AG04450 (cell line): ENCODE measurements at regions not wholly inside any gene's neighbourhood (a gene's known extent, or its start where the extent isn't known, plus 50 kb on each side); places are given as distances from the start of the nearest gene placed in this dataset.

Experiments used
- CTCF ChIA-PET: fragments of 300-600, 350-600 bp; formaldehyde crosslinking; extraction: SDS; loops from one replicate; lab custom pipeline; 2022; ENCODE audit warnings: antibody characterized with exemption, inconsistent platforms; lab: Charles Lee
- POLR2A ChIA-PET: fragments of 350-600 bp; formaldehyde crosslinking; extraction: SDS; loops from one replicate; lab custom pipeline; 2021; ENCODE audit warnings: antibody characterized with exemption, inconsistent platforms; lab: Yijun Ruan, JAX
- DNase-seq: peaks from one replicate; pipeline ENCODE4 v3.0.0-alpha.2; 2011; ENCODE audit warnings: low read depth, low spot score
- H3K27ac ChIP-seq: one replicate; pipeline ENCODE4 v1.5.1; 2012; ENCODE audit warnings: low read depth, low read length, control low read depth
- H3K27me3 ChIP-seq: one replicate; pipeline ENCODE4 v1.6.0; 2012; ENCODE audit warnings: low read length; ENCODE audit not compliant: control insufficient read depth, insufficient read depth
- H3K4me3 ChIP-seq: 2 replicates; pipeline ENCODE4 v1.5.1; 2011; ENCODE audit warnings: mild to moderate bottlenecking, low read depth, low read length, control low read depth
- H3K9me3 ChIP-seq: 2 replicates; pipeline ENCODE4 v1.5.1; 2012; ENCODE audit warnings: low read length; ENCODE audit not compliant: control insufficient read depth, insufficient read depth
- TF ChIP-seq, protein P1 (sequence below): IDR thresholded peaks from 2 replicates; pipeline ENCODE4 v1.5.1; 2011; ENCODE audit warnings: low read depth, low read length, control low read depth, inconsistent platforms

DNA sequence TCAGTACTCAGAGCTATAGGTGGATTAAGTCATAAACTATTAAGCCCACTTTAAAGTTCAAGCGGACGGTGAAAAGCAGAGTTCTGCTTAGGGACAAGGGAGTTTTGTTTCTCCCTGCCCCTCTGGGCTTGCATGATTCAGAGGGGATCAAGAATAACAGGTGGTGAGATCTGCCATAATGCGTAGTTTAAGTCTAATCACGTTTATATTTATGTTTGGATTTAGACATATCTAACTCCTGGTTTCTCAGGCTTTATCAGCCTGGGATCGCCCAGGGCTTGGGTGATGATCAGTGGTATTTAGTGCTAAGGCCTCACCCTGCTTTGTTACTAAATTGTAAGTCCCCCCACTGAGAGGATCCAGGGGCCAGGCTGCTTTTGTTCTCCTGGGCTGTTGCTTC lies 335.4 kb upstream of the NRP1 start:
- TF ChIP-seq, protein P1, sequence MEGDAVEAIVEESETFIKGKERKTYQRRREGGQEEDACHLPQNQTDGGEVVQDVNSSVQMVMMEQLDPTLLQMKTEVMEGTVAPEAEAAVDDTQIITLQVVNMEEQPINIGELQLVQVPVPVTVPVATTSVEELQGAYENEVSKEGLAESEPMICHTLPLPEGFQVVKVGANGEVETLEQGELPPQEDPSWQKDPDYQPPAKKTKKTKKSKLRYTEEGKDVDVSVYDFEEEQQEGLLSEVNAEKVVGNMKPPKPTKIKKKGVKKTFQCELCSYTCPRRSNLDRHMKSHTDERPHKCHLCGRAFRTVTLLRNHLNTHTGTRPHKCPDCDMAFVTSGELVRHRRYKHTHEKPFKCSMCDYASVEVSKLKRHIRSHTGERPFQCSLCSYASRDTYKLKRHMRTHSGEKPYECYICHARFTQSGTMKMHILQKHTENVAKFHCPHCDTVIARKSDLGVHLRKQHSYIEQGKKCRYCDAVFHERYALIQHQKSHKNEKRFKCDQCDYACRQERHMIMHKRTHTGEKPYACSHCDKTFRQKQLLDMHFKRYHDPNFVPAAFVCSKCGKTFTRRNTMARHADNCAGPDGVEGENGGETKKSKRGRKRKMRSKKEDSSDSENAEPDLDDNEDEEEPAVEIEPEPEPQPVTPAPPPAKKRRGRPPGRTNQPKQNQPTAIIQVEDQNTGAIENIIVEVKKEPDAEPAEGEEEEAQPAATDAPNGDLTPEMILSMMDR, result no peak
- Histone ChIP-seq H3K27me3 (no peaks in the 10 kb centered on the region), H3K4me3 (no peak overlapping the region), H3K27ac (no peak overlapping the region), H3K9me3 (no peaks in the 10 kb centered on the region)
- ChIA-PET POLR2A (no interaction called here), CTCF (no interaction called here)
- DNase-seq, result no peak

DNA sequence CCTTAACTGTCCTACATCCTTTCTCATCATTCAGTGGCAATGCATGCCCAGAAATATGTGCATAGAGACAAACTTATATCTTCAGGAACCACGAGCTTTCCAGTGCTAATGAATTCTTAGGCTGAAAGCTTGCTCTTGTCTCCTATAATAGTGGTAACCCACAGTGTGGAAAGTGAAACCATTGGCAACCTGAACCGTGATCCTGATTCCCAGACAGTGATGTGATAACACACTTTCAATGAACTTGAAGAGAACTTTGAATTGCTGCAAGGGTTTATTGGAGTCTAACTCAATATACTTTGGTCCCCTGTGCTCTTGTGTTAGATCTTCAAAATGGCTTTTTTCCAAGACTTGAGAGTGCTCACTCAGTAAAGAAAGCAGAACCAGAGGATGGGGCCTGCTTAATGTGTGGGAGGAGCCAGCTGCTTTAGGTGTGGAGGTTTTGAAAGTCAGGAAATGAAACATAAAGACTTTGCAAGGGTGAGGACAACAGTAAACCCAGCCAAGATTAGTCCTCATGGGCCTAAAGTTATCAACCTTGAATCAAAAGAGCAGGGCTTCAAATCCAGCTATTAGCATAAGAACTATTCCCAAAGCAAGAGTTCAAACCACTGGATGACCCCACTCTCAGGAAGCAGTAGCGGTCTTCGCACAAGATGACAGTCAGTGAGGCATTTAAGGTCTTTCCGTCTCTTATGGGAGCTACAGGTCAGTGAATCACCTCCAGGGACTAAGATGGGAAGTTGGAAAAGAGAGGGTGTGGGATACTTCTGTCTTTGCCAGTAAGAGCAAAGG lies 332.4 kb upstream of the NRP1 start:
- Histone ChIP-seq H3K27me3 (no peaks in the 10 kb centered on the region), H3K4me3 (no peak overlapping the region), H3K27ac (no peak overlapping the region), H3K9me3 (peaks cover 3% of the 10 kb centered on the region)
- ChIA-PET POLR2A (no interaction called here), CTCF (no interaction called here)
- no peak for DNase-seq
- TF ChIP-seq, protein P1, result no peak

DNA sequence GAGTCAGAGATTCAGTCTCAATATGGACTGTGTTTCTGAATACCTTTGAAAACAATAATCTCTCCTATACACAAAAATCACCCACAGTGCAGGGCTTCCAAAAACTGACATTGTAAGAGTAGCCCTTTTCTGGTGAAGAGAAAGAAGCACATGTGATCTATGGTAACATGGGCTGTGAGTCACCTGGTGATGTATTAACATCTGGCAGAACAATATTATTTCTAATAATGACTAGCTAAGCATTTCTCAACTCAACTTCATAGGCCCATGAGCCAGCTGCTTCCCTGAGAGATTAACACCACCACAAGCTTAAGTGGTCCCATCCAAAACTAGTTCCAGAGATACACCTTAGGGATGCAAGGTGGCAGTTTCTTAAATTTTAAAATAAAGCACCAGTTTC lies 331.0 kb upstream of the NRP1 start:
- DNase-seq, result no peak
- H3K4me3 ChIP-seq, result no peak overlapping the region
- POLR2A ChIA-PET, result no interaction called here
- peaks cover 3% of the 10 kb centered on the region for H3K9me3 ChIP-seq
- no peaks in the 10 kb centered on the region for H3K27me3 ChIP-seq
- TF ChIP-seq, protein P1, result no peak
- CTCF ChIA-PET, result no interaction called here
- H3K27ac ChIP-seq, result no peak overlapping the region

DNA sequence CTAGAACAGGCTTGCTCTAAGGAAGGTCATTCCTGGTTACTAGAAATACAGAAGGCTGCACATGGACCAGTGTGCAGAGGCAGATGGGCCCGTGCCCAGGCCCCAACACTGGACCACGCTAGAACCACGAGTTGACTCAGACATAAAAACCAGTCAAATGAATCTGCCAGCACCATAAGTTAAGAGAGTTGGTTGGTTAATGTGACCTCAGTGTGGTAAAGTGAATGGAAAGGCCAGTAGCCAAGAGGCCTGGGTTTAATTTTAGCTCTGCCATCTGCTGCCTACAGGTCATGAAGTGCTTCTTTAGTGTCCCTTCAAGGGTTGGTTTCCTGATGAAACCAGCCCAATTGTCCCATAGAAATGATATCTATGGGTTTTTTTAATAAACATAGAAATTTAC lies 329.6 kb upstream of the NRP1 start:
- H3K27me3 ChIP-seq, result no peaks in the 10 kb centered on the region
- TF ChIP-seq, protein P1, result no peak
- DNase-seq, result no peak
- POLR2A ChIA-PET, result no interaction called here
- H3K9me3 ChIP-seq, result peaks cover 3% of the 10 kb centered on the region
- CTCF ChIA-PET, result no interaction called here
- no peak overlapping the region for H3K27ac ChIP-seq
- H3K4me3 ChIP-seq, result no peak overlapping the region

DNA sequence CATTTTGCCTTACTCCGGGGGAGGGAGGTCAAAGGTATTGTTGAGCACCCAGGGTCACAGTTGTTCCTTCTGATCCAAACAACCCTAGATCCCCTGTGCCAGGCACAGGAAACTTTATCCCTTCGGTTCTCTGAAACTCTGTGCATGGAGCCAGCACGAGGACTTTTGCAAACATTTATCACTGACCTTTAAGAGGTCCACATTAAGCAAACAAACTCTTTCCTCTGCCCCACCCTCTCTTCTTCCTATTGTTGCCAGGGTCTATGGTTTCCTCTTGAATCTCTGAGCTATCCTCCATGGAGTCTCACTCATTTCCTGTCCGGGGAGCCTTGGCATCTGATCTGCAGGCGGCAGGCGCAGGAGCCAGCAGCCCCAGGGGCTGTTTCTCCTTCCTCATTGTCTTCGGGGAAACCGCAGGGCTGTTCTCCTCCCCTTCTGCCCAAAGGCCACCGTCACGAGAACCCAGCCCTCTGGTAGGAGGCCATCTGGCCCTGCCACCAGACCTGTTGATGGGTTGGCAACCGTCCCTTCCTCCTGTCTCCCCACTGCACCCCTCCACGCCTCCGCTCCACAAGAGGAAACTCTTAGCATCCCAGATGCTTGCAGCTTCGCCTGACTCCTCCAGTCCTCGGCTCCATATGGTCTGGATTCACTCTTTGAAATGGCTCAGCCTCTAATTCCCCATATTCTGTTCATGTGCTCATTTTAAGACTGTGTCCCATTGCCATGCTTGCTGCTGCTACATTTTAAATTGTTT lies 327.3 kb upstream of the NRP1 start:
- ChIA-PET POLR2A (interaction anchor here (0.6 kb wide), 1 partner anchor 227 kb away, joined by 3 read pairs; no protein-coding TSS in a partner anchor), CTCF (no interaction called here)
- no peak for DNase-seq
- TF ChIP-seq, protein P1, result no peak
- Histone ChIP-seq H3K27ac (no peak overlapping the region), H3K9me3 (peaks cover 3% of the 10 kb centered on the region), H3K27me3 (no peaks in the 10 kb centered on the region), H3K4me3 (no peak overlapping the region)
